ENCODE measurements at regions not wholly inside any gene's neighbourhood (a gene's known extent, or its start where the extent isn't known, plus 50 kb on each side); places are given as distances from the start of the nearest gene placed in this dataset.
"Not testable (repeated sequence)": the region's sequence is repeated elsewhere in the genome, so short reads cannot be mapped to it uniquely, and the experiment has no call there.

- no peak overlapping the region for H3K4me3 ChIP-seq
- H3K27ac ChIP-seq (replicated peaks in 1 of 4) = no peak overlapping the region
- no peaks in the 10 kb centered on the region for H3K4me1 ChIP-seq
- no peak for TF ChIP-seq POLR2AphosphoS5 (IDR thresholded peaks at IDR 0.05)
- TF ChIP-seq EP300 (IDR thresholded peaks at IDR 0.05) = no peak
- TF ChIP-seq POLR2A (IDR thresholded peaks at IDR 0.05; ENCODE audit: low read depth) = no peak
- no peak for TF ChIP-seq CTCF (IDR thresholded peaks at IDR 0.05)
- no peaks in the 10 kb centered on the region for H3K9me3 ChIP-seq
- no peak for DNase-seq (ENCODE audit: extremely low spot score)
- H3K27me3 ChIP-seq = no peaks in the 10 kb centered on the region
- intact Hi-C loops (cut with DNase I) = no loop called here
- no peaks in the 10 kb centered on the region for H3K36me3 ChIP-seq
Measured at GRCh38 chr7:85806321-85806720, 619.5 kb upstream of the SEMA3D start.

GRCh38 chr7:85805656-85806055, 618.8 kb upstream of the SEMA3D start:
- Histone ChIP-seq H3K27ac (replicated peaks in 1 of 4) (no peak overlapping the region), H3K4me1 (no peaks in the 10 kb centered on the region), H3K9me3 (no peaks in the 10 kb centered on the region), H3K36me3 (no peaks in the 10 kb centered on the region), H3K4me3 (no peak overlapping the region), H3K27me3 (no peaks in the 10 kb centered on the region)
- intact Hi-C loops (cut with DNase I) = no loop called here
- DNase-seq (ENCODE audit: extremely low spot score) = no peak
- TF ChIP-seq EP300 (IDR thresholded peaks at IDR 0.05) (no peak), POLR2AphosphoS5 (IDR thresholded peaks at IDR 0.05) (no peak), POLR2A (IDR thresholded peaks at IDR 0.05; ENCODE audit: low read depth) (no peak), CTCF (IDR thresholded peaks at IDR 0.05) (no peak)

GRCh38 chr7:85805249-85805648, 618.4 kb upstream of the SEMA3D start:
- Histone ChIP-seq H3K9me3 (no peaks in the 10 kb centered on the region), H3K4me1 (no peaks in the 10 kb centered on the region), H3K36me3 (no peaks in the 10 kb centered on the region), H3K4me3 (no peak overlapping the region), H3K27me3 (no peaks in the 10 kb centered on the region), H3K27ac (replicated peaks in 1 of 4) (no peak overlapping the region)
- intact Hi-C loops (cut with DNase I) = no loop called here
- WGBS = 88% methylated on average over 3 of the region's 3 CpGs
- no peak for DNase-seq (ENCODE audit: extremely low spot score)
- TF ChIP-seq EP300 (IDR thresholded peaks at IDR 0.05) (no peak), POLR2A (IDR thresholded peaks at IDR 0.05; ENCODE audit: low read depth) (no peak), CTCF (IDR thresholded peaks at IDR 0.05) (no peak), POLR2AphosphoS5 (IDR thresholded peaks at IDR 0.05) (no peak)

GRCh38 chr7:85802211-85802610, 615.4 kb upstream of the SEMA3D start:
- no peak for DNase-seq (ENCODE audit: extremely low spot score)
- 92% methylated on average over 1 of the region's 1 CpG for WGBS
- TF ChIP-seq POLR2A (IDR thresholded peaks at IDR 0.05; ENCODE audit: low read depth) (no peak), EP300 (IDR thresholded peaks at IDR 0.05) (no peak), CTCF (IDR thresholded peaks at IDR 0.05) (no peak), POLR2AphosphoS5 (IDR thresholded peaks at IDR 0.05) (no peak)
- no peaks in the 10 kb centered on the region for H3K9me3 ChIP-seq
- no peak overlapping the region for H3K27ac ChIP-seq (replicated peaks in 1 of 4)
- no peaks in the 10 kb centered on the region for H3K27me3 ChIP-seq
- intact Hi-C loops (cut with DNase I) = no loop called here
- no peaks in the 10 kb centered on the region for H3K36me3 ChIP-seq
- no peak overlapping the region for H3K4me3 ChIP-seq
- H3K4me1 ChIP-seq = no peaks in the 10 kb centered on the region

- Histone ChIP-seq H3K9me3 (no peaks in the 10 kb centered on the region), H3K27me3 (no peaks in the 10 kb centered on the region), H3K36me3 (no peaks in the 10 kb centered on the region), H3K4me3 (no peak overlapping the region), H3K27ac (replicated peaks in 1 of 4) (no peak overlapping the region), H3K4me1 (no peaks in the 10 kb centered on the region)
- DNase-seq (ENCODE audit: extremely low spot score) = no peak
- intact Hi-C loops (cut with DNase I) = no loop called here
- no peak for TF ChIP-seq EP300 (IDR thresholded peaks at IDR 0.05)
- 89% methylated on average over 2 of the region's 2 CpGs for WGBS
Measured at GRCh38 chr7:85796956-85797355, 610.1 kb upstream of the SEMA3D start.

GRCh38 chr7:85791098-85791497, 604.2 kb upstream of the SEMA3D start:
- intact Hi-C loops (cut with DNase I) = not testable (repeated sequence)
- WGBS = 100% methylated on average over 1 of the region's 4 CpGs

More at GRCh38 chr7:85791098-85791497, 604.2 kb upstream of the SEMA3D start:
- H3K4me3 ChIP-seq; H3K9me3 ChIP-seq; H3K27me3 ChIP-seq; H3K4me1 ChIP-seq; H3K36me3 ChIP-seq; DNase-seq (ENCODE audit: extremely low spot score); H3K27ac ChIP-seq (replicated peaks in 1 of 4): not testable (repeated sequence)

Measured in esophagus muscularis mucosa (tissue), 4 donors.